ENCODE measurements at regions not wholly inside any gene's neighbourhood (a gene's known extent, or its start where the extent isn't known, plus 50 kb on each side); places are given as distances from the start of the nearest gene placed in this dataset.

DNA sequence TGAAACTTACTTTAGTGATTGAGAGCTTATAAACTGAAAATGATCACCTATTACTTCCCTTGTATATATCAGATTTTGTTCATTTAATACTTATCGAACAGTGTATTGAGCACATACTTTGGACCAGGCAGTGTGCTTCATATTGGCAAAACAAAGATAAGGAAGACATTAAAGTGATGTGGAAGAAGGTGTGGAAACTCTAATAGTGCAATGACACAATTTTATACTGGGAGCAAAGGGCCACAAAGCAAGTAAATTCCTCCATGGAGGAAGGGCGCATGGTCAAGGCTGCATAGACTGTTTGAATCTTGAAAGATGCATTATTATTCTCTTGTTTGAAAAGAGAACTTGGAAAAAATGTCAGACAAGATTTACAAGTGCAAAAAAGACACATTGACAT lies 936.5 kb upstream of the DDX18 start:
- no peaks in the 10 kb centered on the region for H3K4me1 Mint-ChIP-seq
- TF ChIP-seq, protein P1, sequence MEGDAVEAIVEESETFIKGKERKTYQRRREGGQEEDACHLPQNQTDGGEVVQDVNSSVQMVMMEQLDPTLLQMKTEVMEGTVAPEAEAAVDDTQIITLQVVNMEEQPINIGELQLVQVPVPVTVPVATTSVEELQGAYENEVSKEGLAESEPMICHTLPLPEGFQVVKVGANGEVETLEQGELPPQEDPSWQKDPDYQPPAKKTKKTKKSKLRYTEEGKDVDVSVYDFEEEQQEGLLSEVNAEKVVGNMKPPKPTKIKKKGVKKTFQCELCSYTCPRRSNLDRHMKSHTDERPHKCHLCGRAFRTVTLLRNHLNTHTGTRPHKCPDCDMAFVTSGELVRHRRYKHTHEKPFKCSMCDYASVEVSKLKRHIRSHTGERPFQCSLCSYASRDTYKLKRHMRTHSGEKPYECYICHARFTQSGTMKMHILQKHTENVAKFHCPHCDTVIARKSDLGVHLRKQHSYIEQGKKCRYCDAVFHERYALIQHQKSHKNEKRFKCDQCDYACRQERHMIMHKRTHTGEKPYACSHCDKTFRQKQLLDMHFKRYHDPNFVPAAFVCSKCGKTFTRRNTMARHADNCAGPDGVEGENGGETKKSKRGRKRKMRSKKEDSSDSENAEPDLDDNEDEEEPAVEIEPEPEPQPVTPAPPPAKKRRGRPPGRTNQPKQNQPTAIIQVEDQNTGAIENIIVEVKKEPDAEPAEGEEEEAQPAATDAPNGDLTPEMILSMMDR (IDR thresholded peaks at IDR 0.05; ENCODE audit: unreplicated experiment in 3 of 3): no peak
- H3K4me3 Mint-ChIP-seq: no peak overlapping the region
- no peaks in the 10 kb centered on the region for H3K27me3 Mint-ChIP-seq (ENCODE audit: low read depth)
- no peak overlapping the region for H3K27ac Mint-ChIP-seq
- H3K36me3 Mint-ChIP-seq (ENCODE audit: low read depth): no peaks in the 10 kb centered on the region
- peaks cover 4% of the 10 kb centered on the region for H3K9me3 Mint-ChIP-seq

GRCh38 chr2:116879650-116880160 lies 934.8 kb upstream of the DDX18 start:
- no peaks in the 10 kb centered on the region for H3K27me3 Mint-ChIP-seq (ENCODE audit: low read depth)
- H3K36me3 Mint-ChIP-seq (ENCODE audit: low read depth): no peaks in the 10 kb centered on the region
- H3K4me3 Mint-ChIP-seq: no peak overlapping the region
- TF ChIP-seq, protein P1 (IDR thresholded peaks at IDR 0.05; ENCODE audit: unreplicated experiment in 3 of 3): no peak
- H3K9me3 Mint-ChIP-seq: no peaks in the 10 kb centered on the region
- H3K4me1 Mint-ChIP-seq: no peaks in the 10 kb centered on the region
- H3K27ac Mint-ChIP-seq: no peak overlapping the region

- peaks cover 3% of the 10 kb centered on the region for H3K27me3 Mint-ChIP-seq (ENCODE audit: low read depth)
- TF ChIP-seq, protein P1 (IDR thresholded peaks at IDR 0.05; ENCODE audit: unreplicated experiment in 3 of 3): no peak
- H3K4me1 Mint-ChIP-seq: no peaks in the 10 kb centered on the region
- H3K4me3 Mint-ChIP-seq: no peak overlapping the region
- peaks cover 22% of the 10 kb centered on the region for H3K9me3 Mint-ChIP-seq
- no peak overlapping the region for H3K27ac Mint-ChIP-seq
- peaks cover 3% of the 10 kb centered on the region for H3K36me3 Mint-ChIP-seq (ENCODE audit: low read depth)
Measured at GRCh38 chr2:116891191-116891590, 923.3 kb upstream of the DDX18 start.

DNA sequence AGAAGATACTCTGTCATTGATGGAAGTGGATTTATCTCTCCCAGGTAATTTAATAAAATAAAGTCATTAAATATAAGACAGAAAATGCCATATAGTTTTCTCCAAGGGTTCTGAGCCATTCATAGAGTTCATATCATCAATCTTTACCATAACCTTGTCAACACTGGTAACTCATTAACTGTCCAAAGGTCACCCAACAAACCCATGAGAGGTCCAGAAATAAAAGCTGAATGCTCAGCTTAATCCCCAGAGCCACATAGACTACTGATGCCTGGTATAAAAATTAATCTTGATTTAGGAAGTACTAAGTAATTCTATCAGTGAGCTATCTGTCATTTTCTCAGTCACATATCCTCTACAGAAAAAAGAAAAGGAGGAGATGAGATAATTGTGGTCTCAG lies 903.0 kb upstream of the DDX18 start:
- H3K27me3 Mint-ChIP-seq (ENCODE audit: low read depth): no peaks in the 10 kb centered on the region
- no peak overlapping the region for H3K27ac Mint-ChIP-seq
- TF ChIP-seq, protein P1 (IDR thresholded peaks at IDR 0.05; ENCODE audit: unreplicated experiment in 3 of 3): no peak
- no peaks in the 10 kb centered on the region for H3K36me3 Mint-ChIP-seq (ENCODE audit: low read depth)
- no peaks in the 10 kb centered on the region for H3K4me1 Mint-ChIP-seq
- H3K4me3 Mint-ChIP-seq: no peak overlapping the region
- H3K9me3 Mint-ChIP-seq: peaks cover under 1% of the 10 kb centered on the region

DNA sequence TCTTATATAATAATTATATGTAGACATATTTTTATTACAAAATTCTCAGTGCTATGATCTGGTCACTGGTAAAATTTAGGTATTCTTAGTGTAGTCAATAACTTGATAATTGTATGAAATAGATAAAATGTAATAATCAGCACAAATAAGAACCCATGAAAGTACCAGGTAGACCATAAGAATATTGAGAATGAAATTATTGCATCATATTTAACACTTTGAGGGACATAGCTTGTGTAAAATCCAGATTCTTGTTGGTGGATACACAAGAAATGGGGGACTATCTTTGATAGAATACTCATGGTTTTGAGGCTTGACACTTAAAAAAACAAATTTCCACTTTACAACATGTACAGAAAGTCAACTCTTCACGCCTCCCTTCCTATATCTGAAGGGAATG lies 898.8 kb upstream of the DDX18 start:
- H3K4me3 Mint-ChIP-seq: no peak overlapping the region
- H3K9me3 Mint-ChIP-seq: no peaks in the 10 kb centered on the region
- H3K4me1 Mint-ChIP-seq: no peaks in the 10 kb centered on the region
- TF ChIP-seq, protein P1 (IDR thresholded peaks at IDR 0.05; ENCODE audit: unreplicated experiment in 3 of 3): no peak
- H3K27ac Mint-ChIP-seq: no peak overlapping the region
- no peaks in the 10 kb centered on the region for H3K27me3 Mint-ChIP-seq (ENCODE audit: low read depth)
- H3K36me3 Mint-ChIP-seq (ENCODE audit: low read depth): no peaks in the 10 kb centered on the region

DNA sequence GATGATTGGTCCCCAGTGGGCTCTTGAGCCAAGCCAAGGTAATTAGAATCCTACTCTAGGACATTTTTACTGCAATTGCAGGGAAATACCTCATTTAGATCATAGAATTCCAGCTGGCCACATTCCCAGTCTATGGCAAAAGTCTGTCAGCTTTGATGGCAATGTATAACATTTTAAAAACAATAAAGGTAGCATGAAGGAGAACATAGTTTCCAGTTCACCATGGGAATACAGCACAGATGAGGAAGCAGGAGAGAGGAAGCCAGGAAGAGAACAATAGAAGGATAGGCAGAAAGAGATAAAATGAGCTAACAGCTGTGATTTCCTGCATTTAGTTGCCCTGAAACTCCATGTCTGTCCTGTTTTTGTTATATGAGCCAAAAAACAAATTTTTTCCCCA lies 897.3 kb upstream of the DDX18 start:
- no peak overlapping the region for H3K27ac Mint-ChIP-seq
- no peaks in the 10 kb centered on the region for H3K9me3 Mint-ChIP-seq
- H3K4me3 Mint-ChIP-seq: no peak overlapping the region
- no peaks in the 10 kb centered on the region for H3K27me3 Mint-ChIP-seq (ENCODE audit: low read depth)
- TF ChIP-seq, protein P1 (IDR thresholded peaks at IDR 0.05; ENCODE audit: unreplicated experiment in 3 of 3): no peak
- no peaks in the 10 kb centered on the region for H3K36me3 Mint-ChIP-seq (ENCODE audit: low read depth)
- no peaks in the 10 kb centered on the region for H3K4me1 Mint-ChIP-seq

Measured in nephron (organoid).